Heart left ventricle (tissue), 16 donors: ENCODE measurements at regions not wholly inside any gene's neighbourhood (a gene's known extent, or its start where the extent isn't known, plus 50 kb on each side); places are given as distances from the start of the nearest gene placed in this dataset.

Experiments used
- ATAC-seq, 4 donors: fragments of 200-7000 bp; cut with Tn5 transposase; one replicate each; pipeline ENCODE4 v1.9.1; 2020 to 2022; ENCODE audit warnings: moderate library complexity in 4 of 4, mild to moderate bottlenecking in 3 of 4, moderate number of reproducible peaks in 1 of 4
- DNase-seq, 5 donors: peaks; one replicate each; pipeline ENCODE4 v3.0.0-alpha.2; 2020
- H3K27ac ChIP-seq, 12 donors: fragments of 200-600 bp; sonication (generic) in 4 of 12; one replicate each; pipeline versions ENCODE4 v1.5.0 to v1.8.0; 2016 to 2022; ENCODE audit warnings: mild to moderate bottlenecking in 2 of 12
- H3K27me3 ChIP-seq, 9 donors: fragments of 200-600 bp; sonication (generic) in 2 of 9; one replicate each; pipeline versions ENCODE4 v1.5.1 to v1.8.0; 2016 to 2022; ENCODE audit warnings: mild to moderate bottlenecking in 3 of 9
- H3K36me3 ChIP-seq, 9 donors: fragments of 200-600 bp; sonication (generic) in 2 of 9; one replicate each; pipeline versions ENCODE4 v1.5.0 to v1.8.0; 2018 to 2022; ENCODE audit warnings: mild to moderate bottlenecking in 2 of 9
- H3K4me1 ChIP-seq, 12 donors: fragments of 200-600 bp; sonication (generic) in 4 of 12; one replicate each; pipeline versions ENCODE4 v1.5.0 to v1.8.0; 2016 to 2022; ENCODE audit warnings: mild to moderate bottlenecking in 3 of 12
- H3K4me3 ChIP-seq, 12 donors: fragments of 200-600 bp; sonication (generic) in 4 of 12; one replicate each; pipeline versions ENCODE4 v1.5.0 to v1.8.0; 2017 to 2022; ENCODE audit warnings: mild to moderate bottlenecking in 9 of 12, moderate library complexity in 4 of 12
- H3K9me3 ChIP-seq, 12 donors: fragments of 200-600 bp; sonication (generic) in 4 of 12; one replicate each; pipeline versions ENCODE4 v1.5.0 to v1.8.0; 2016 to 2022; ENCODE audit warnings: mild to moderate bottlenecking in 1 of 12
- POLR2A ChIP-seq, 2 donors: fragments of 450-650 bp; IDR thresholded peaks; one replicate each; pipeline ENCODE4 v1.6.1; 2017; ENCODE audit warnings: antibody characterized with exemption in 2 of 2, mild to moderate bottlenecking in 2 of 2, moderate library complexity in 2 of 2
- WGBS, 4 donors: extraction: QIAGEN DNeasy Blood & Tissue Kit in 2 of 4; methylation state at CpG; one replicate each; pipeline versions ENCODE4 v1.1.5 to v1.1.7; 2013 to 2018; 5-methylcytosine and 5-hydroxymethylcytosine counted together
- intact Hi-C, 10 donors: fragments of 100-400 bp; cut with DNase I; formaldehyde crosslinking; loops; one replicate each; pipeline versions ENCODE4 v1.11.1 to v1.14.2; 2022
- TF ChIP-seq, protein P1 (sequence below), 12 donors: fragments of 200-600 bp; sonication (generic) in 4 of 12; IDR thresholded peaks; one replicate each; pipeline versions ENCODE4 v1.5.0 to v1.8.0; 2018 to 2022; ENCODE audit warnings: antibody characterized with exemption in 12 of 12, mild to moderate bottlenecking in 5 of 12
- donor health status: ischemic (EF 13 %, LVEDD 7.1; RV severe dilation, severe dysfunction).
- donor health status: healthy with polysubstance abuse.
- donor health status: DM: no; HTN: yes; CAD: no.
- donor health status: DM: no; HTN: no; CAD: no.
- donor health status: ischemic (EF 25% LVEDD 6.9; RV normal size, moderate dysfunction).
- donor health status: ischemic (EF 25% LVEDD 5.7; RV mildly dilated, moderate dysfunction).
- donor health status: healthy.
- donor health status: DM: yes; HTN: yes; CAD: no.
- donor health status: ischemic (EF 35%, LVEDD 5.7; RV mildly dilated, moderate dysfunction).
- donor health status: nonischemic (EF 11% LVEDD 7.7; RV severe dilation, severe dysfunction).
- donor health status: DM: yes; HTN: yes; CAD: no.
- donor health status: PGD.
- donor health status: ischemic (EF 29% LVEDD 5.4; RV normal size, mild dysfunction).
- donor health status: nonischemic (EF 23%, LVEDD 6.1; RV moderate dilation, normal function).

GRCh38 chr14:97025722-97026121 is 228.5 kb downstream of the VRK1 start:
- whole genome bisulfite sequencing, 4 donors, result 52 to 65% (median 57%) methylated on average over 16 of the region's 16 CpGs
- H3K4me1 ChIP-seq, result no peaks in the 10 kb centered on the region
- intact Hi-C loops, result no loop called here
- no peaks in the 10 kb centered on the region for H3K36me3 ChIP-seq
- H3K27me3 ChIP-seq, result peaks cover 0 to 22% (median 5%) of the 10 kb centered on the region in 9 donors
- no peaks in the 10 kb centered on the region for H3K9me3 ChIP-seq
- no peak overlapping the region for H3K4me3 ChIP-seq
- DNase-seq (no peak), ATAC-seq (no peak)
- TF ChIP-seq, protein P1, sequence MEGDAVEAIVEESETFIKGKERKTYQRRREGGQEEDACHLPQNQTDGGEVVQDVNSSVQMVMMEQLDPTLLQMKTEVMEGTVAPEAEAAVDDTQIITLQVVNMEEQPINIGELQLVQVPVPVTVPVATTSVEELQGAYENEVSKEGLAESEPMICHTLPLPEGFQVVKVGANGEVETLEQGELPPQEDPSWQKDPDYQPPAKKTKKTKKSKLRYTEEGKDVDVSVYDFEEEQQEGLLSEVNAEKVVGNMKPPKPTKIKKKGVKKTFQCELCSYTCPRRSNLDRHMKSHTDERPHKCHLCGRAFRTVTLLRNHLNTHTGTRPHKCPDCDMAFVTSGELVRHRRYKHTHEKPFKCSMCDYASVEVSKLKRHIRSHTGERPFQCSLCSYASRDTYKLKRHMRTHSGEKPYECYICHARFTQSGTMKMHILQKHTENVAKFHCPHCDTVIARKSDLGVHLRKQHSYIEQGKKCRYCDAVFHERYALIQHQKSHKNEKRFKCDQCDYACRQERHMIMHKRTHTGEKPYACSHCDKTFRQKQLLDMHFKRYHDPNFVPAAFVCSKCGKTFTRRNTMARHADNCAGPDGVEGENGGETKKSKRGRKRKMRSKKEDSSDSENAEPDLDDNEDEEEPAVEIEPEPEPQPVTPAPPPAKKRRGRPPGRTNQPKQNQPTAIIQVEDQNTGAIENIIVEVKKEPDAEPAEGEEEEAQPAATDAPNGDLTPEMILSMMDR (IDR thresholded peaks at IDR 0.05), result no peak
- TF ChIP-seq POLR2A (IDR thresholded peaks at IDR 0.05), result no peak
- no peak overlapping the region for H3K27ac ChIP-seq

- TF ChIP-seq POLR2A (IDR thresholded peaks at IDR 0.05), result no peak
- TF ChIP-seq, protein P1 (IDR thresholded peaks at IDR 0.05), result no peak
- H3K36me3 ChIP-seq, result no peaks in the 10 kb centered on the region
- peaks cover 0 to 38% (median 12%) of the 10 kb centered on the region in 9 donors for H3K27me3 ChIP-seq
- no peak overlapping the region for H3K27ac ChIP-seq
- WGBS, 4 donors, result 59 to 70% (median 62%) methylated on average over 8 to 12 of the region's 12 CpGs
- intact Hi-C loops, result no loop called here
- H3K9me3 ChIP-seq, result peaks cover 0 to 6% (median 0%) of the 10 kb centered on the region in 12 donors
- H3K4me3 ChIP-seq, result no peak overlapping the region
- H3K4me1 ChIP-seq, result no peaks in the 10 kb centered on the region
- DNase-seq, result no peak
- ATAC-seq, result no peak
Measured at GRCh38 chr14:97027256-97027999, 230.2 kb downstream of the VRK1 start.

DNA sequence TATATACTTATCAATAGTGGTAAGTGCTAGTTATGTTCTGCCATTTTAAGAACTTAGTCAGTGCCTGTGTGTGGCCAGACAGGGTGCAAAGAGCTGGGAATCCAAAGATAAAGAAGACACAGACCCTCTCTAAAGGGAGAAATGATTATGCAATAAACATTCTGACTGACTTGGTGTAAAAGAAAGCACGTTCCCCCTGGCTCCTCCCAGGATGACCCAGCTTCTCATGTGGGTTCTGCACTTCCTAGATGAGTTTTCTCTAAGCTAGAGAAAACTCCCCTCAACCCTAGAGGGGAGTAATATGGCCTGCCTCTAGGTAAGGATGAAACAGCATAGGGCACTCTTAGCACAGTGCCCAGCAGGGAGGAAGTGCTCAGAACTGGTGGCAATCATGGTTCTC is 231.2 kb downstream of the VRK1 start:
- DNase-seq (no peak), ATAC-seq (no peak)
- peaks cover 0 to 6% (median 0%) of the 10 kb centered on the region in 12 donors for H3K9me3 ChIP-seq
- no peak overlapping the region for H3K27ac ChIP-seq
- TF ChIP-seq, protein P1 (IDR thresholded peaks at IDR 0.05), result no peak
- TF ChIP-seq POLR2A (IDR thresholded peaks at IDR 0.05), result no peak
- peaks cover 0 to 6% (median 0%) of the 10 kb centered on the region in 12 donors for H3K4me1 ChIP-seq
- WGBS, 4 donors, result 16 to 29% (median 22%) methylated on average over 1 of the region's 1 CpG
- H3K36me3 ChIP-seq, result no peaks in the 10 kb centered on the region
- H3K27me3 ChIP-seq, result peaks cover 6 to 44% (median 17%) of the 10 kb centered on the region in 9 donors
- H3K4me3 ChIP-seq, result no peak overlapping the region
- intact Hi-C loops, result no loop called here

DNA sequence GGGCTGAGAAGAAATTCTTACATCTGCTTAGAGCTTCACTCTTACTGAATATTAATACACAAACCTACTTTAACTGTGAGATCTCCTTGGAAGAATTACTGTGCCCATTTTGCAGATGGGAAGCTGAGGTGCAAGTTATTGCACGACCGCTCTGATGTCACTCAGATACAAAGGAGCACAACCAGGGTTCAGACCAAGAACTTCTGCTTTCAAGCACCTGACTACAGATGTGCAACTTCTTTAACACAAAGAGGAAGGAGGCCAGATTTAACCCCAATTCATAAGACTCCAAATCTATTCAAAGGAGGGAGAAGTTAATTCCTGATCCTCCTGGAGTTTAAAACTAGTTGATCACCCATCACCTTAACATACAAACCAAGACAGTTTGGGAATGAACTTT is 232.6 kb downstream of the VRK1 start:
- TF ChIP-seq, protein P1 (IDR thresholded peaks at IDR 0.05), result no peak
- H3K27ac ChIP-seq, result no peak overlapping the region
- peaks cover 11 to 52% (median 24%) of the 10 kb centered on the region in 9 donors for H3K27me3 ChIP-seq
- WGBS, 4 donors, result 95 to 100% (median 96%) methylated on average over 2 of the region's 2 CpGs
- DNase-seq (no peak), ATAC-seq (no peak)
- peaks cover 0 to 6% (median 0%) of the 10 kb centered on the region in 12 donors for H3K9me3 ChIP-seq
- intact Hi-C loops, result no loop called here
- no peaks in the 10 kb centered on the region for H3K36me3 ChIP-seq
- peaks cover 0 to 8% (median 0%) of the 10 kb centered on the region in 12 donors for H3K4me1 ChIP-seq
- no peak overlapping the region for H3K4me3 ChIP-seq
